ENCODE measurements at regions not wholly inside any gene's neighbourhood (a gene's known extent, or its start where the extent isn't known, plus 50 kb on each side); places are given as distances from the start of the nearest gene placed in this dataset.

DNA sequence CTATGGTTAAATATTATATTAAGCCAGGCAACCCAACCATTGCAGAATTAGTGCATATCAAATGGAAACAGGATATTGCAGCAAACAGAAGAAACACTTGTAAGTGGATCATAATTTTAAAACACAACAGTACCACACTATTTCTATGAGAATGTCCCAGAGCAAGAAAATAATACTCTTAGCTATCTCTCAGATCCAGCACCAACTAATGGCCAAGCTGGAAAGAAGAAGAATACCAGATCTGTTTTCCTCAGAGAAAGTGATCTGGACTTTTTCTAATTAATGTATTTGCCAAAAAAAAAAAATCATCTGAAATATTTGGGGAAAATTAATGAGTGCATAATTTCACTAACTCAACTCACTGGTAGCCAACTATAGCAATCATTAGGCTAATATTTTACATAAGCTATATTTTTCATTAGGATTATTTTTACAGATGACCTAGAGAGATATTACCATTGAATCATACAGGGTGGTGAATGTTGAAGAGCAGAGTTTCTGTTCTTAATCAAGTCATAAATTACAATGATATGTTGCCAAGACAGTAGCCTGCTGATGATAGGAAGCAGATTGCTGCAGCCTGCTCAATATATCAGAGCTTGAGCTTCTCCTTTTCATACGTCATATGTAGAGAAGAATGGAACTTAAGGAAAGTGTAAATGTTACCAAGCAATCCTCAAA, 995.4 kb upstream of the LRRN3 start:
- no peak for DNase-seq (ENCODE audit: low spot score)
- no peak overlapping the region for H3K27ac ChIP-seq
- TF ChIP-seq, protein P1, sequence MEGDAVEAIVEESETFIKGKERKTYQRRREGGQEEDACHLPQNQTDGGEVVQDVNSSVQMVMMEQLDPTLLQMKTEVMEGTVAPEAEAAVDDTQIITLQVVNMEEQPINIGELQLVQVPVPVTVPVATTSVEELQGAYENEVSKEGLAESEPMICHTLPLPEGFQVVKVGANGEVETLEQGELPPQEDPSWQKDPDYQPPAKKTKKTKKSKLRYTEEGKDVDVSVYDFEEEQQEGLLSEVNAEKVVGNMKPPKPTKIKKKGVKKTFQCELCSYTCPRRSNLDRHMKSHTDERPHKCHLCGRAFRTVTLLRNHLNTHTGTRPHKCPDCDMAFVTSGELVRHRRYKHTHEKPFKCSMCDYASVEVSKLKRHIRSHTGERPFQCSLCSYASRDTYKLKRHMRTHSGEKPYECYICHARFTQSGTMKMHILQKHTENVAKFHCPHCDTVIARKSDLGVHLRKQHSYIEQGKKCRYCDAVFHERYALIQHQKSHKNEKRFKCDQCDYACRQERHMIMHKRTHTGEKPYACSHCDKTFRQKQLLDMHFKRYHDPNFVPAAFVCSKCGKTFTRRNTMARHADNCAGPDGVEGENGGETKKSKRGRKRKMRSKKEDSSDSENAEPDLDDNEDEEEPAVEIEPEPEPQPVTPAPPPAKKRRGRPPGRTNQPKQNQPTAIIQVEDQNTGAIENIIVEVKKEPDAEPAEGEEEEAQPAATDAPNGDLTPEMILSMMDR (IDR thresholded peaks at IDR 0.05): no peak
- H3K4me3 ChIP-seq: no peak overlapping the region

DNA sequence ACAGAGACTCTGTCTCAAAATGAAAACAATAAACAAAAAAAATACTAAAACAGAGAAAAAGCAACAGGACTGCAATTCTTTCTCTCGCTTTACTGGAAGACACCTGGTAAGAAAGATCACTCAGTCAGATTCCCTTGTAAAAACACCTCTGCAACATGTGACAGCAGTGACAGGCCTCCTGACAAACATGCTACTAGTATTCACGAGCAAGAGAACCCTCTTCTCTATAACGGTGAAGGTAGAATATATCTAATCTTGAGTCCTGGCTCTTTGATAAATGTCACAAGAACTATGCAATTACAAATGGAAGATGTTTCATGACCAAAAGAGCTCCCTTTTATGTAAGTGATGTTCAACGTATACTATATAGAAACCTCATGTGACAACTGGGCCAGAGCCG, 986.7 kb upstream of the LRRN3 start:
- TF ChIP-seq, protein P1 (IDR thresholded peaks at IDR 0.05): no peak
- DNase-seq (ENCODE audit: low spot score): no peak
- no peak overlapping the region for H3K4me3 ChIP-seq
- no peak overlapping the region for H3K27ac ChIP-seq

DNA sequence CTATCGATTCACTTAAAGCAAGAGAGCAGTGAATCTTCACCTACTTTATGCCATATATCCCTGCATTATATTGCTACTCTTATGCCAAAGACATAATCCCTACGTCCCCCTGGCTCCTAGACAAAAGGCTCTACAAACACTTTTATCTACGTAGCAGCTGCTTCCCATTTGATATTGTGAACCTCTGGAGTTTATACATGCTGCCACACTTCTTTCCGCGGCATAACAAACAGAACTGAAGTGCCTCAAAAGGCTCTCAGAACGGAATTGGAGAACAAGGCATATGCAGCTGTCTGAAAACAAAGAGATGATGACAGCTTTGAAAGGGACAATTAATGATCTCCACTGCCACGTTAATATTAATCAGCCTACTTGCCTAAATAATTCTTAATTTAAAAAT, 985.6 kb upstream of the LRRN3 start:
- no peak overlapping the region for H3K27ac ChIP-seq
- DNase-seq (ENCODE audit: low spot score): no peak
- TF ChIP-seq, protein P1 (IDR thresholded peaks at IDR 0.05): no peak
- H3K4me3 ChIP-seq: no peak overlapping the region

DNA sequence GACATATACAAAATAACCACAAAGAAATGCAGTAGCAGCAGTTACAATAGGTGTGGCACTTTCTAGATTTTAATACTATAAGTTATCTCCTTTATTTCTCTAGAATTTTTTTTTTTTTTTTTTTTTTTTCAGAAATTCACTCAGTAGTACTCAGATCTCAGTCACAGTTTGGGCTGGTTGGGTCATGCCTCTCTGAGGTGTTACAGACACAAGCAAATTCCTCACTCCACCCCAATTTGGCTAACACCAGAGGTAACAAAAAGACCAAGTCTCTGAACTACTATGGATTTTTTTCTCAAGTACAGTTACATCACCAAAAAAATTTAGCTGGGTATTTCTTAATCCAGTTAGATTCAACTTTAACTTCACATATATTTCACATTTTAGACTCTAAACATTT, 985.1 kb upstream of the LRRN3 start:
- TF ChIP-seq, protein P1 (IDR thresholded peaks at IDR 0.05): no peak
- DNase-seq (ENCODE audit: low spot score): no peak
- H3K27ac ChIP-seq: no peak overlapping the region
- H3K4me3 ChIP-seq: no peak overlapping the region

DNA sequence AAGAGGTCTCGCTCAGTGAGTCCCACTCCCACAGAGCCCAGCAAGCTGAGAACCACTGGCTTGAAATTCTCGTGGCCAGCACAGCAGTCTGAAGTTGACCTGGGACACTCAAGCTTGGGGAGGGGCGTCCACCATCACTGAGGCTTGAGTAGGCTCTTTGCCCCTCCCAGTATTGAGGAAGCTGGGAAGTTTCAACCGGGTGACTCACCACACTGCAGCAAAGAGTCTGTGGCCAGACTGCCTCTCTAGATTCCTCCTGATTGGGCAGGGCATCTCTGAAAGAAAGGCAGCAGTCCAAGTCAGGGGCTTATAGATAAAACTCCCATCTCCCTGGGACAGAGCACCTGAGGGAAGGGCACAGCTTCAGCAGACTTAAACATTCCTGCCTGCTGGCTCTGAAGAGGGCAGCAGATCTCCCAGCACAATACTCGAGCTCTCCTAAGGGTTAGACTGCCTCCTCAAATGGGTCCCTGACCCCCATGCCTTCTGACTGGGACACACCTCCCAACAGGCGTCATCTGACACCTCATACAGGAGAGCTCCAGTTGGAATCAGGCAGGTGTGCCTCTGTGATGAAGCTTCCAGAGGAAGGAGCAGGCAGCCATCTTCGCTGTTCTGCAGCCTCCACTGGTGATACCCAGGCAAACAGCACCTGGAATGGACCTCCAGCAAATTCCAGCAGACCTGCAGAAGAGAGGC, 970.9 kb upstream of the LRRN3 start:
- no peak for DNase-seq (ENCODE audit: low spot score)
- TF ChIP-seq, protein P1 (IDR thresholded peaks at IDR 0.05): no peak
- H3K4me3 ChIP-seq: no peak overlapping the region
- H3K27ac ChIP-seq: no peak overlapping the region

DNA sequence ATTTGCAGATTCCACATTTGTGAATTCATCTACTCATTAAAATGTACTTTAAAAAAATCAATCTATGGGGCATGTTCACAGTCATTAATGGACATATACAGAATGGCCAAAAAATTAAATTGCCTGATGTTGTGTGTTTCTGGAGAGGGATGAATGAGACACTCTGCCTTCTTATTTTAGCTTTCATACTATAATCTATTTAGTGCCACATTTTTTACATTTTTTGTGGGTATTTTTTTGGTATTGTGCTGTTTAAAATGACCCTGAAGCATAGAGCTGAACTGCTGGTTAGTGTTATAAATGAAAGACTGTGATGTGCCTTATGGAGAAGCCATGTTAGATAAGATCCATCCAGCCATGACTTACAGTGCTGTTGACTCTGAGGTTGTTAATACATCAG, 961.8 kb upstream of the LRRN3 start:
- Histone ChIP-seq H3K27ac (no peak overlapping the region), H3K4me3 (no peak overlapping the region)
- TF ChIP-seq, protein P1 (IDR thresholded peaks at IDR 0.05): no peak
- DNase-seq (ENCODE audit: low spot score): no peak

DNA sequence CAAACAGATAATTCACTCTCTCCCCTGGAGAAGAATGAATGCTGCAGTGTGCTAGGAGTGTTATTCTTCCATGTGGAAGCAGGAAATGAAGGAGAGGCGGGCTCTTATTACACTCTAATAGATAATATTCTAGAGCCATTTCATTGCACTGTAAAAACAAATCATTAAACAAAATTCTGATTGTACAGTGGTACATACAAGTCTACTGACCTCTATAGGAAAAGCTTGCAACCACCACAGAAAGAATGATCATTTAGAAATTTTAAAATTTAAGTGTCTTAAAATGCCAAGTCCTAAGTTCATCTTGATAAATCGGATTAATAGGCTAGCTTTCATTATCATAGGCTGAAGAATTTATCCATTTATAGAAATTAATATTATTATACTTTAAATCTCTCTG, 960.3 kb upstream of the LRRN3 start:
- H3K27ac ChIP-seq: no peak overlapping the region
- no peak overlapping the region for H3K4me3 ChIP-seq
- TF ChIP-seq, protein P1 (IDR thresholded peaks at IDR 0.05): no peak
- DNase-seq (ENCODE audit: low spot score): no peak
